A673 (cell line): ENCODE measurements at regions not wholly inside any gene's neighbourhood (a gene's known extent, or its start where the extent isn't known, plus 50 kb on each side); places are given as distances from the start of the nearest gene placed in this dataset.

Source experiments
- CTCF ChIP-seq: fragments of 300-800, 200-600 bp; sonication (generic); conservative IDR thresholded peaks from 2 replicates; pipeline ENCODE4 v1.5.1; 2017; ENCODE audit warnings: low read depth, mild to moderate bottlenecking, antibody characterized with exemption, low read length, moderate library complexity, mixed read lengths
- EZH2 ChIP-seq: fragments of 200-600 bp; sonication (generic); IDR thresholded peaks from 2 replicates; pipeline ENCODE4 v1.6.1; 2017; ENCODE audit warnings: borderline replicate concordance, low read depth, mild to moderate bottlenecking, mixed read lengths, antibody characterized with exemption, low read length; ENCODE audit not compliant: poor library complexity, severe bottlenecking

DNA sequence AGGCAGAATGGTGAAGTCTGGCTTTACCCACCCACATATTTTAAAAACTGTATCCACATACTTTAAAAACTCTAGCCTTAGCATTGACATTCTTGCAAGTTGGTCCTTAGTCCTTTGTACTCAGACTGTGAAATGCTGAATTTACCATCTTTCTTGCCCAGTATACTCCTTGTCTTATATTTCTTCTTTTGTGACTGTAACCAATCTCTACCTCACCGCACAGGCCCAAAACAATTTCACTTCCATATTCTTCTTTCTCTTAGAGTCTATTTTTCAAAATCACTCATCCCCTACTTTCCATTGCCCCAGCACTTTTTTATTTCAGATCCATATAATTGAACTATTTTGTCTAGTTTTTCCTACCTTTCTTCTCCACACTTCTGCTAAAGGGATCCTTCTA, 892.4 kb upstream of the B3GALT2 start:
- TF ChIP-seq CTCF (no peak), EZH2 (no peak)
